ENCODE measurements at regions not wholly inside any gene's neighbourhood (a gene's known extent, or its start where the extent isn't known, plus 50 kb on each side); places are given as distances from the start of the nearest gene placed in this dataset.

GRCh38 chr2:34447097-34447496 is 848.0 kb upstream of the FAM98A start:
- DNase-seq (ENCODE audit: low read depth in 2 of 2) = no peak

GRCh38 chr2:34423301-34423700 is 824.2 kb upstream of the FAM98A start:
- DNase-seq (ENCODE audit: low read depth in 2 of 2) = no peak

GRCh38 chr2:34419856-34420255 is 820.8 kb upstream of the FAM98A start:
- DNase-seq (ENCODE audit: low read depth in 2 of 2) = no peak

GRCh38 chr2:34416856-34417255 is 817.8 kb upstream of the FAM98A start:
- DNase-seq (ENCODE audit: low read depth in 2 of 2) = no peak

GRCh38 chr2:34414856-34415255 is 815.8 kb upstream of the FAM98A start:
- DNase-seq (ENCODE audit: low read depth in 2 of 2) = no peak

- DNase-seq (ENCODE audit: low read depth in 2 of 2) = no peak
These were observed 809.0 kb upstream of the FAM98A start for GRCh38 chr2:34408100-34408499.

- no peak for DNase-seq (ENCODE audit: low read depth in 2 of 2)
These were observed 804.4 kb upstream of the FAM98A start for GRCh38 chr2:34403512-34403911.

GRCh38 chr2:34402376-34402775 is 803.3 kb upstream of the FAM98A start:
- DNase-seq (ENCODE audit: low read depth in 2 of 2) = no peak

GRCh38 chr2:34401186-34401585 is 802.1 kb upstream of the FAM98A start:
- no peak for DNase-seq (ENCODE audit: low read depth in 2 of 2)

GRCh38 chr2:34388446-34388845 is 789.3 kb upstream of the FAM98A start:
- DNase-seq (ENCODE audit: low read depth in 2 of 2) = no peak

- no peak for DNase-seq (ENCODE audit: low read depth in 2 of 2)
These were observed 788.4 kb upstream of the FAM98A start for GRCh38 chr2:34387536-34387935.

- DNase-seq (ENCODE audit: low read depth in 2 of 2) = no peak
These were observed 780.5 kb upstream of the FAM98A start for GRCh38 chr2:34379586-34379985.

- DNase-seq (ENCODE audit: low read depth in 2 of 2) = no peak
These were observed 774.6 kb upstream of the FAM98A start for GRCh38 chr2:34373586-34374233.

GRCh38 chr2:34372967-34373366 is 773.9 kb upstream of the FAM98A start:
- DNase-seq (ENCODE audit: low read depth in 2 of 2) = no peak

GRCh38 chr2:34371711-34372110 is 772.6 kb upstream of the FAM98A start:
- DNase-seq (ENCODE audit: low read depth in 2 of 2) = no peak

GRCh38 chr2:34368304-34368703 is 769.2 kb upstream of the FAM98A start:
- no peak for DNase-seq (ENCODE audit: low read depth in 2 of 2)

- DNase-seq (ENCODE audit: low read depth in 2 of 2) = no peak
These were observed 766.8 kb upstream of the FAM98A start for GRCh38 chr2:34365932-34366331.

- DNase-seq (ENCODE audit: low read depth in 2 of 2) = no peak
These were observed 766.4 kb upstream of the FAM98A start for GRCh38 chr2:34365512-34365911.

GRCh38 chr2:34353509-34354113 is 754.5 kb upstream of the FAM98A start:
- no peak for DNase-seq (ENCODE audit: low read depth in 2 of 2)

GRCh38 chr2:34349527-34349926 is 750.4 kb upstream of the FAM98A start:
- no peak for DNase-seq (ENCODE audit: low read depth in 2 of 2)

GRCh38 chr2:34345030-34345429 is 745.9 kb upstream of the FAM98A start:
- no peak for DNase-seq (ENCODE audit: low read depth in 2 of 2)

- no peak for DNase-seq (ENCODE audit: low read depth in 2 of 2)
These were observed 741.2 kb upstream of the FAM98A start for GRCh38 chr2:34340307-34340706.

GRCh38 chr2:34337735-34338134 is 738.6 kb upstream of the FAM98A start:
- no peak for DNase-seq (ENCODE audit: low read depth in 2 of 2)

GRCh38 chr2:34332813-34333212 is 733.7 kb upstream of the FAM98A start:
- DNase-seq (ENCODE audit: low read depth in 2 of 2) = no peak

Data from stimulated activated CD4-positive, alpha-beta T cell treated with anti-CD3 and anti-CD28 coated beads, Interleukin-4, amount 100 ng/mL, for 48 hours (primary cell).